HL-60 (cell line): ENCODE measurements at regions not wholly inside any gene's neighbourhood (a gene's known extent, or its start where the extent isn't known, plus 50 kb on each side); places are given as distances from the start of the nearest gene placed in this dataset.

Experiments used
- DNase-seq, 2 experiments: peaks; one replicate each; pipeline ENCODE4 v3.0.0-alpha.2; 2010 to 2020; ENCODE audit warnings: low read depth in 1 of 2, low spot score in 1 of 2
- H3K27ac ChIP-seq: fragments of 250-450 bp; sonication (Bioruptor Pico); replicated peaks from 2 replicates; pipeline ENCODE4 v1.5.1; 2020; ENCODE audit warnings: mild to moderate bottlenecking, moderate library complexity
- H3K27me3 ChIP-seq: fragments of 250-450 bp; sonication (Bioruptor Pico); 2 replicates; pipeline ENCODE4 v1.5.1; 2021; ENCODE audit warnings: mild to moderate bottlenecking, moderate library complexity; ENCODE audit not compliant: insufficient read depth, poor library complexity, severe bottlenecking
- H3K4me3 ChIP-seq: replicated peaks from 2 replicates; pipeline ENCODE4 v1.5.1; 2011; ENCODE audit warnings: mild to moderate bottlenecking, control low read depth, low read length; ENCODE audit not compliant: insufficient read depth
- CTCF ChIP-seq: IDR thresholded peaks from one replicate; pipeline ENCODE4 v1.5.1; 2011; ENCODE audit warnings: low read length, control low read depth, inconsistent platforms; ENCODE audit not compliant: insufficient read depth
- GABPA ChIP-seq: IDR thresholded peaks from 2 replicates; pipeline ENCODE4 v1.6.1; 2012; ENCODE audit warnings: low read depth
- POLR2AphosphoS5 ChIP-seq: IDR thresholded peaks from 2 replicates; pipeline ENCODE4 v1.6.1; 2012; ENCODE audit warnings: low read depth
- REST ChIP-seq: IDR thresholded peaks from 2 replicates; pipeline ENCODE4 v1.6.1; 2012; ENCODE audit warnings: low read depth; ENCODE audit not compliant: insufficient replicate concordance
- SPI1 ChIP-seq: IDR thresholded peaks from 2 replicates; pipeline ENCODE4 v1.6.1; 2012; ENCODE audit warnings: low read depth, mild to moderate bottlenecking, borderline replicate concordance

GRCh38 chr3:118400086-118400485 lies 634.6 kb downstream of the IGSF11 start:
- no peaks in the 10 kb centered on the region for H3K27me3 ChIP-seq
- no peak for DNase-seq
- TF ChIP-seq SPI1 (no peak), CTCF (no peak), REST (no peak), GABPA (no peak), POLR2AphosphoS5 (no peak)
- H3K4me3 ChIP-seq, result no peak overlapping the region
- H3K27ac ChIP-seq, result no peak overlapping the region

GRCh38 chr3:118400886-118401285 lies 633.8 kb downstream of the IGSF11 start:
- no peak overlapping the region for H3K27ac ChIP-seq
- no peak overlapping the region for H3K4me3 ChIP-seq
- H3K27me3 ChIP-seq, result no peaks in the 10 kb centered on the region
- TF ChIP-seq CTCF (no peak), POLR2AphosphoS5 (no peak), REST (no peak), GABPA (no peak), SPI1 (no peak)
- DNase-seq, result no peak

DNA sequence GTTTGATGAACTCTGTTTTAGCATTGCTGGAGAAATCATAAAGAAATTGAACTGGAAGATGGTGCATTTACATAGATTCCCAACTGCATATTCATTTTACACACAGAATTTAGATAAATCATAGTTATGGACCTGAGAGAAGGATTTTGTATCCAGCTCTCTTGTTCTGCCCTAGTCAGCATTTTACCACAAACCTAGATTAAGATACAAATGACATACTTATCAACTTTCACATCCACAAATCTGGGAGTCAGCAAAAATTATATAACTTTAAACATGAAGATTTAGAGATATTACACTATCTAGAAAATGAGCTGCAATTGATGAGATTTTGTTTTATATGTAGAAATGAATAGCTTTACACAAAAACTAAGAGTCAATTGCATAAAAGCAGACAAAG lies 632.8 kb downstream of the IGSF11 start:
- DNase-seq, result no peak
- H3K27ac ChIP-seq, result no peak overlapping the region
- TF ChIP-seq REST, result no peak
- no peak for TF ChIP-seq SPI1
- no peak for TF ChIP-seq POLR2AphosphoS5
- H3K4me3 ChIP-seq, result no peak overlapping the region
- no peaks in the 10 kb centered on the region for H3K27me3 ChIP-seq

DNA sequence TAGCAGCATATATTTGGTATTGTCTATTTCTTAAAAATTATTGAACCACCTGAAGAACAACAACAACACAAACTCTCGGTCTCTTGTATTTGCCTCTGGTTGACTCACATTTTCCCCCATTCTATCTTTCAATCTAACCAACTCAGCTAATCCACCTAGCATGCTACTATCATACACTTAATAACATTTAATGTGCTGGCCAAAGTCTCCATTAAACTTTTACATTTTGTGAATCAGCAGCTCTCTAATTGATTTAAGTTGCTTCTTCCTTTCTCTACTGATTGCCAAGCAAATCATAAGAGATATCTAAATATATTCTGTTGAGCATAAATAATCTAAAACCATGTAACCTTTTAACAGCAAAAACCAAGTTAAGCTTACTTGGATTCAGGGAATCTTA lies 631.7 kb downstream of the IGSF11 start:
- no peak overlapping the region for H3K4me3 ChIP-seq
- H3K27me3 ChIP-seq, result no peaks in the 10 kb centered on the region
- DNase-seq, result no peak
- TF ChIP-seq GABPA, result no peak
- no peak for TF ChIP-seq SPI1
- TF ChIP-seq REST, result no peak
- TF ChIP-seq CTCF, result no peak
- no peak for TF ChIP-seq POLR2AphosphoS5
- H3K27ac ChIP-seq, result no peak overlapping the region
